ENCODE measurements at regions not wholly inside any gene's neighbourhood (a gene's known extent, or its start where the extent isn't known, plus 50 kb on each side); places are given as distances from the start of the nearest gene placed in this dataset.

DNA sequence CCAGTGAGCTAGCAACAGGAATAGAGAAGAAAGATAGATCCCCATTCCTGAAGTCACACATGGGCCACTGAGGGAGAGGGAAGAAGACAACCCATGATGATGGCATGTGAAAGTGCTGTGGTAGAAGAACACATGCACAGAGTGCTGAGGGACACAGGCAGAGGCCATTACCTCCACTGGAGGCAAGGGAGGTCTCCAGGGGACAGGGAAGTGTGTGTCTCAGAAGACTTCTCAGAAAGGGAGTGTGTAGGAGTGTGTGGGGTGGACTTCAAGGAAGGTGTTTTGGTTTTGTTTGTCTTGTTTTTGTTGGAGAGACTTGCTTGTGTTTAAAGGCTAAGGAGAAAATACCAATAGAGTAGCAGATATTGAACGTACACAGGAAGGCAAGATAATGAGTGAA lies 77.0 kb upstream of the SMARCA2 start:
- TF ChIP-seq CBX8 (IDR thresholded peaks at IDR 0.05) (no peak), POLR2A (IDR thresholded peaks at IDR 0.05; ENCODE audit: low read length) (no peak), EP300 (IDR thresholded peaks at IDR 0.05) (no peak), RAD21 (conservative IDR thresholded peaks at IDR 0.05 in 1 of 2, IDR thresholded peaks at IDR 0.05 in 1 of 2) (no peak), SMC3 (IDR thresholded peaks at IDR 0.05) (no peak)
- TF ChIP-seq, protein P1, sequence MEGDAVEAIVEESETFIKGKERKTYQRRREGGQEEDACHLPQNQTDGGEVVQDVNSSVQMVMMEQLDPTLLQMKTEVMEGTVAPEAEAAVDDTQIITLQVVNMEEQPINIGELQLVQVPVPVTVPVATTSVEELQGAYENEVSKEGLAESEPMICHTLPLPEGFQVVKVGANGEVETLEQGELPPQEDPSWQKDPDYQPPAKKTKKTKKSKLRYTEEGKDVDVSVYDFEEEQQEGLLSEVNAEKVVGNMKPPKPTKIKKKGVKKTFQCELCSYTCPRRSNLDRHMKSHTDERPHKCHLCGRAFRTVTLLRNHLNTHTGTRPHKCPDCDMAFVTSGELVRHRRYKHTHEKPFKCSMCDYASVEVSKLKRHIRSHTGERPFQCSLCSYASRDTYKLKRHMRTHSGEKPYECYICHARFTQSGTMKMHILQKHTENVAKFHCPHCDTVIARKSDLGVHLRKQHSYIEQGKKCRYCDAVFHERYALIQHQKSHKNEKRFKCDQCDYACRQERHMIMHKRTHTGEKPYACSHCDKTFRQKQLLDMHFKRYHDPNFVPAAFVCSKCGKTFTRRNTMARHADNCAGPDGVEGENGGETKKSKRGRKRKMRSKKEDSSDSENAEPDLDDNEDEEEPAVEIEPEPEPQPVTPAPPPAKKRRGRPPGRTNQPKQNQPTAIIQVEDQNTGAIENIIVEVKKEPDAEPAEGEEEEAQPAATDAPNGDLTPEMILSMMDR (IDR thresholded peaks at IDR 0.05), result no peak
- TF ChIP-seq, protein P2, sequence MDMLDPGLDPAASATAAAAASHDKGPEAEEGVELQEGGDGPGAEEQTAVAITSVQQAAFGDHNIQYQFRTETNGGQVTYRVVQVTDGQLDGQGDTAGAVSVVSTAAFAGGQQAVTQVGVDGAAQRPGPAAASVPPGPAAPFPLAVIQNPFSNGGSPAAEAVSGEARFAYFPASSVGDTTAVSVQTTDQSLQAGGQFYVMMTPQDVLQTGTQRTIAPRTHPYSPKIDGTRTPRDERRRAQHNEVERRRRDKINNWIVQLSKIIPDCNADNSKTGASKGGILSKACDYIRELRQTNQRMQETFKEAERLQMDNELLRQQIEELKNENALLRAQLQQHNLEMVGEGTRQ (IDR thresholded peaks at IDR 0.05), result no peak
- TF ChIP-seq, protein P3, sequence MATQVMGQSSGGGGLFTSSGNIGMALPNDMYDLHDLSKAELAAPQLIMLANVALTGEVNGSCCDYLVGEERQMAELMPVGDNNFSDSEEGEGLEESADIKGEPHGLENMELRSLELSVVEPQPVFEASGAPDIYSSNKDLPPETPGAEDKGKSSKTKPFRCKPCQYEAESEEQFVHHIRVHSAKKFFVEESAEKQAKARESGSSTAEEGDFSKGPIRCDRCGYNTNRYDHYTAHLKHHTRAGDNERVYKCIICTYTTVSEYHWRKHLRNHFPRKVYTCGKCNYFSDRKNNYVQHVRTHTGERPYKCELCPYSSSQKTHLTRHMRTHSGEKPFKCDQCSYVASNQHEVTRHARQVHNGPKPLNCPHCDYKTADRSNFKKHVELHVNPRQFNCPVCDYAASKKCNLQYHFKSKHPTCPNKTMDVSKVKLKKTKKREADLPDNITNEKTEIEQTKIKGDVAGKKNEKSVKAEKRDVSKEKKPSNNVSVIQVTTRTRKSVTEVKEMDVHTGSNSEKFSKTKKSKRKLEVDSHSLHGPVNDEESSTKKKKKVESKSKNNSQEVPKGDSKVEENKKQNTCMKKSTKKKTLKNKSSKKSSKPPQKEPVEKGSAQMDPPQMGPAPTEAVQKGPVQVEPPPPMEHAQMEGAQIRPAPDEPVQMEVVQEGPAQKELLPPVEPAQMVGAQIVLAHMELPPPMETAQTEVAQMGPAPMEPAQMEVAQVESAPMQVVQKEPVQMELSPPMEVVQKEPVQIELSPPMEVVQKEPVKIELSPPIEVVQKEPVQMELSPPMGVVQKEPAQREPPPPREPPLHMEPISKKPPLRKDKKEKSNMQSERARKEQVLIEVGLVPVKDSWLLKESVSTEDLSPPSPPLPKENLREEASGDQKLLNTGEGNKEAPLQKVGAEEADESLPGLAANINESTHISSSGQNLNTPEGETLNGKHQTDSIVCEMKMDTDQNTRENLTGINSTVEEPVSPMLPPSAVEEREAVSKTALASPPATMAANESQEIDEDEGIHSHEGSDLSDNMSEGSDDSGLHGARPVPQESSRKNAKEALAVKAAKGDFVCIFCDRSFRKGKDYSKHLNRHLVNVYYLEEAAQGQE (IDR thresholded peaks at IDR 0.05), result no peak

All from A549 (cell line).